ENCODE measurements at regions not wholly inside any gene's neighbourhood (a gene's known extent, or its start where the extent isn't known, plus 50 kb on each side); places are given as distances from the start of the nearest gene placed in this dataset.

GRCh38 chr13:112248862-112249592 is 127.1 kb upstream of the SPACA7 start:
- H3K27me3 ChIP-seq, result peaks cover 0 to 72% (median 0%) of the 10 kb centered on the region in 3 donors
- H3K4me1 ChIP-seq, result no peaks in the 10 kb centered on the region
- no peaks in the 10 kb centered on the region for H3K36me3 ChIP-seq
- peak in 1 of 2 donors; percentile 43 for DNase-seq
- no peak overlapping the region for H3K27ac ChIP-seq
- intact Hi-C loops (cut with DNase I; ENCODE audit: low total_unique reads), result no loop called here
- no peak overlapping the region for H3K4me3 ChIP-seq
- 62 to 82% (median 76%) methylated on average over 21 to 25 of the region's 25 CpGs for WGBS, 5 donors
- no peak for TF ChIP-seq CTCF (IDR thresholded peaks at IDR 0.05)
- TF ChIP-seq POLR2AphosphoS5 (IDR thresholded peaks at IDR 0.05), result no peak
- no peak for TF ChIP-seq EP300 (IDR thresholded peaks at IDR 0.05)
- no peak for TF ChIP-seq POLR2A (IDR thresholded peaks at IDR 0.05)
- no peaks in the 10 kb centered on the region for H3K9me3 ChIP-seq

GRCh38 chr13:112249644-112250610 is 126.2 kb upstream of the SPACA7 start:
- Histone ChIP-seq H3K36me3 (no peaks in the 10 kb centered on the region), H3K27ac (no peak overlapping the region), H3K4me1 (no peaks in the 10 kb centered on the region), H3K9me3 (no peaks in the 10 kb centered on the region), H3K4me3 (no peak overlapping the region), H3K27me3 (peaks cover 0 to 77% (median 0%) of the 10 kb centered on the region in 3 donors)
- intact Hi-C loops (cut with DNase I; ENCODE audit: low total_unique reads), result no loop called here
- no peak for DNase-seq
- 83 to 87% (median 84%) methylated on average over 38 to 39 of the region's 39 CpGs for WGBS, 5 donors
- TF ChIP-seq POLR2AphosphoS5 (IDR thresholded peaks at IDR 0.05) (no peak), CTCF (IDR thresholded peaks at IDR 0.05) (no peak), EP300 (IDR thresholded peaks at IDR 0.05) (no peak), POLR2A (IDR thresholded peaks at IDR 0.05) (no peak)

- 80 to 86% (median 84%) methylated on average over 22 of the region's 22 CpGs for WGBS, 5 donors
- no peak overlapping the region for H3K27ac ChIP-seq
- intact Hi-C loops (cut with DNase I; ENCODE audit: low total_unique reads), result no loop called here
- TF ChIP-seq POLR2AphosphoS5 (IDR thresholded peaks at IDR 0.05) (no peak), CTCF (IDR thresholded peaks at IDR 0.05) (no peak), EP300 (IDR thresholded peaks at IDR 0.05) (no peak), POLR2A (IDR thresholded peaks at IDR 0.05) (no peak)
- peaks cover 0 to 68% (median 0%) of the 10 kb centered on the region in 3 donors for H3K27me3 ChIP-seq
- no peaks in the 10 kb centered on the region for H3K36me3 ChIP-seq
- peaks cover 0 to 4% (median 0%) of the 10 kb centered on the region in 4 donors for H3K9me3 ChIP-seq
- H3K4me1 ChIP-seq, result no peaks in the 10 kb centered on the region
- no peak for DNase-seq
- H3K4me3 ChIP-seq, result no peak overlapping the region
Measured at GRCh38 chr13:112250788-112251445, 125.2 kb upstream of the SPACA7 start.
